Ishikawa (cell line): ENCODE measurements at regions not wholly inside any gene's neighbourhood (a gene's known extent, or its start where the extent isn't known, plus 50 kb on each side); places are given as distances from the start of the nearest gene placed in this dataset.

ENCODE experiments used
- CEBPB ChIP-seq: IDR thresholded peaks from 2 replicates; pipeline ENCODE4 v1.6.1; 2012
- CREB1 ChIP-seq: IDR thresholded peaks from 2 replicates; pipeline ENCODE4 v1.6.1; 2012; ENCODE audit warnings: low read depth
- EGR1 ChIP-seq: IDR thresholded peaks from 2 replicates; pipeline ENCODE4 v1.6.1; 2012
- EP300 ChIP-seq: IDR thresholded peaks from 2 replicates; pipeline ENCODE4 v1.6.1; 2012; ENCODE audit warnings: borderline replicate concordance
- FOXM1 ChIP-seq: IDR thresholded peaks from 2 replicates; pipeline ENCODE4 v1.6.1; 2012; ENCODE audit warnings: low read depth, borderline replicate concordance
- NFIC ChIP-seq: IDR thresholded peaks from 2 replicates; pipeline ENCODE4 v1.6.1; 2012
- RAD21 ChIP-seq: IDR thresholded peaks from 2 replicates; pipeline ENCODE4 v1.6.1; 2012; ENCODE audit warnings: low read depth
- TAF1 ChIP-seq: IDR thresholded peaks from 2 replicates; pipeline ENCODE4 v1.6.1; 2012; ENCODE audit warnings: low read depth, mild to moderate bottlenecking
- TCF12 ChIP-seq: IDR thresholded peaks from 2 replicates; pipeline ENCODE4 v1.6.1; 2012; ENCODE audit warnings: low read depth
- TEAD4 ChIP-seq: IDR thresholded peaks from 2 replicates; pipeline ENCODE4 v1.6.1; 2012
- USF1 ChIP-seq: IDR thresholded peaks from 2 replicates; pipeline ENCODE4 v1.6.1; 2012
- YY1 ChIP-seq: IDR thresholded peaks from 2 replicates; pipeline ENCODE4 v1.6.1; 2012; ENCODE audit warnings: low read depth
- ZBTB7A ChIP-seq: IDR thresholded peaks from 2 replicates; pipeline ENCODE4 v1.6.1; 2012; ENCODE audit warnings: low read depth
- TF ChIP-seq, protein P1 (sequence below): IDR thresholded peaks from 2 replicates; pipeline ENCODE4 v1.6.1; 2012
- TF ChIP-seq, protein P2 (sequence below): IDR thresholded peaks from 2 replicates; pipeline ENCODE4 v1.6.1; 2012; ENCODE audit warnings: low read depth, mild to moderate bottlenecking

DNA sequence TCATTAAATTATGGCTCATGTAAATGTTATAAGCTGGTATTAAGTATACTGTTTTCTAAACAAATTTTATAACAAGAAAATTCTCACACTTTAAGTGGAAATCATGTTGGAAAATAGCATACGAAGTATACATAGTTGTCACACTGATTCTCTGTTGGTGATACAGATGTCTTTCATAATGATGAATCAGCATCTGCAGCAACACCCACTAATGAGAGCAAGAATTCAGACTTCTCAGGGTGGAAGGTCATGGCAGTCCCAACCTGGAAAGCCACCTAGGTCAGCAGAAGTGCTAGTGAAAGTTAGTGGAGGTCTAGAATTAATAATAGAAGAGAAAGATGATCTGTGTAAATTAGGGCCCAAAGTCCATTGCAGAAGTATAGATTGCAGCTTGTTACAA, 719.7 kb upstream of the MIR17HG start:
- TF ChIP-seq EGR1 (no peak), NFIC (no peak), EP300 (no peak), USF1 (no peak), CREB1 (no peak), TCF12 (no peak)
- TF ChIP-seq, protein P1, sequence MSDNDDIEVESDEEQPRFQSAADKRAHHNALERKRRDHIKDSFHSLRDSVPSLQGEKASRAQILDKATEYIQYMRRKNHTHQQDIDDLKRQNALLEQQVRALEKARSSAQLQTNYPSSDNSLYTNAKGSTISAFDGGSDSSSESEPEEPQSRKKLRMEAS = no peak

DNA sequence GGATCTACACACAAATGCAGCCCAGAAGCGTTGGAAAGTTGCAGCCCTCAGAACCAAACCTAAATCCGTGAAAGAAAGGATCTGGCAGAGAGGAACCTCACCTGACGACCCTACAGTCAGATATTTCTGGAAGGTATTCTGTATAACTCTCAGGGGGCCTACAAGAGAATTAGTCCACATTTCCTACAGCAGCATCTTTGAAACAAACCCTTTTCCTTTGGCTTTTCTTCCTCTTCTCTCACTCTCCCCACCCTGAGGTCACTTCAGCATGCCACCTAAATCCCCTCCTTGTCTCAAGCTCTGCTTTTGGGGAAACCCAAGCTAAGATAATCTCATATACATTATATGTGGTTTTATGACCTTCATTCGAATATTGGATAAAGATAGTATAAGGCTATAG, 719.0 kb upstream of the MIR17HG start:
- TF ChIP-seq, protein P1 = no peak
- TF ChIP-seq EGR1 (no peak), EP300 (no peak), CREB1 (no peak), TEAD4 (no peak), NFIC (no peak)

GRCh38 chr13:90630716-90631115, 716.8 kb upstream of the MIR17HG start:
- no peak for TF ChIP-seq EGR1
- TF ChIP-seq FOXM1 = no peak
- TF ChIP-seq RAD21 = no peak
- TF ChIP-seq, protein P2, sequence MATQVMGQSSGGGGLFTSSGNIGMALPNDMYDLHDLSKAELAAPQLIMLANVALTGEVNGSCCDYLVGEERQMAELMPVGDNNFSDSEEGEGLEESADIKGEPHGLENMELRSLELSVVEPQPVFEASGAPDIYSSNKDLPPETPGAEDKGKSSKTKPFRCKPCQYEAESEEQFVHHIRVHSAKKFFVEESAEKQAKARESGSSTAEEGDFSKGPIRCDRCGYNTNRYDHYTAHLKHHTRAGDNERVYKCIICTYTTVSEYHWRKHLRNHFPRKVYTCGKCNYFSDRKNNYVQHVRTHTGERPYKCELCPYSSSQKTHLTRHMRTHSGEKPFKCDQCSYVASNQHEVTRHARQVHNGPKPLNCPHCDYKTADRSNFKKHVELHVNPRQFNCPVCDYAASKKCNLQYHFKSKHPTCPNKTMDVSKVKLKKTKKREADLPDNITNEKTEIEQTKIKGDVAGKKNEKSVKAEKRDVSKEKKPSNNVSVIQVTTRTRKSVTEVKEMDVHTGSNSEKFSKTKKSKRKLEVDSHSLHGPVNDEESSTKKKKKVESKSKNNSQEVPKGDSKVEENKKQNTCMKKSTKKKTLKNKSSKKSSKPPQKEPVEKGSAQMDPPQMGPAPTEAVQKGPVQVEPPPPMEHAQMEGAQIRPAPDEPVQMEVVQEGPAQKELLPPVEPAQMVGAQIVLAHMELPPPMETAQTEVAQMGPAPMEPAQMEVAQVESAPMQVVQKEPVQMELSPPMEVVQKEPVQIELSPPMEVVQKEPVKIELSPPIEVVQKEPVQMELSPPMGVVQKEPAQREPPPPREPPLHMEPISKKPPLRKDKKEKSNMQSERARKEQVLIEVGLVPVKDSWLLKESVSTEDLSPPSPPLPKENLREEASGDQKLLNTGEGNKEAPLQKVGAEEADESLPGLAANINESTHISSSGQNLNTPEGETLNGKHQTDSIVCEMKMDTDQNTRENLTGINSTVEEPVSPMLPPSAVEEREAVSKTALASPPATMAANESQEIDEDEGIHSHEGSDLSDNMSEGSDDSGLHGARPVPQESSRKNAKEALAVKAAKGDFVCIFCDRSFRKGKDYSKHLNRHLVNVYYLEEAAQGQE = no peak
- TF ChIP-seq TCF12 = no peak
- no peak for TF ChIP-seq USF1
- no peak for TF ChIP-seq CREB1
- TF ChIP-seq TAF1 = no peak
- TF ChIP-seq EP300 = no peak
- TF ChIP-seq CEBPB = no peak
- TF ChIP-seq, protein P1 = no peak
- no peak for TF ChIP-seq NFIC
- no peak for TF ChIP-seq TEAD4
- TF ChIP-seq ZBTB7A = no peak
- TF ChIP-seq YY1 = no peak

- TF ChIP-seq EGR1 (no peak), USF1 (no peak), FOXM1 (no peak), TEAD4 (no peak)
- TF ChIP-seq, protein P2 = no peak
Observed at GRCh38 chr13:90632184-90632583, 715.3 kb upstream of the MIR17HG start.

DNA sequence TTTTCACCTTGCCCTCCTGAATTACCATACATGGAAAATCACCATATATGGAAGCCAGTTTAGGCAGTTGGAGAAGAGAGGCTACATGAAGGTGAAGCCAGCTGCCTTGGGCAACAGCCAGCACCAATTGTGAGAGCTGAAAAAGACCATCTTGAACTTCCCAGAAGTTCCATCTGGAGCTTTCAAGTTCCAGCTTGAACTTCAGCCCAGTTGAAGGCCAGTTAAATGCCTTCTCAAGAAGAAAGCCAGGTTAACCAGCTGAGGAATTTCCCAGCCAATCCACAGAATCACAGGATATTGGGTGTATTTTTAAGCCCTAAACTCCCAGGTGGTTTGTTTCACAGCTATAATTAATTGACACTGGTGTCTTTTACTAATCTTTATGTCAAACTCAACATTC, 713.6 kb upstream of the MIR17HG start:
- TF ChIP-seq FOXM1 (no peak), TAF1 (no peak), EP300 (no peak), RAD21 (no peak), TCF12 (no peak), TEAD4 (no peak), CREB1 (no peak), EGR1 (no peak), USF1 (no peak), CEBPB (no peak)
- TF ChIP-seq, protein P1 = no peak
- TF ChIP-seq, protein P2 = no peak
